DOHH2 (cell line): ENCODE measurements at regions not wholly inside any gene's neighbourhood (a gene's known extent, or its start where the extent isn't known, plus 50 kb on each side); places are given as distances from the start of the nearest gene placed in this dataset.

Experiments
- EZH2phosphoT487 ChIP-seq: fragments of 200-600 bp; sonication (generic); IDR thresholded peaks from 2 replicates; pipeline ENCODE4 v1.6.1; 2017; ENCODE audit warnings: borderline replicate concordance, mild to moderate bottlenecking, antibody characterized with exemption, low read length, moderate library complexity, mixed read lengths
- TF ChIP-seq, protein P1 (sequence below): fragments of 200-600 bp; sonication (generic); IDR thresholded peaks from one replicate; pipeline ENCODE4 v1.5.1; 2014; ENCODE audit warnings: antibody characterized with exemption, mild to moderate bottlenecking, low read depth, low read length; ENCODE audit not compliant: poor library complexity, severe bottlenecking

GRCh38 chr4:156191044-156191781, 237.5 kb upstream of the CTSO start:
- TF ChIP-seq, protein P1, sequence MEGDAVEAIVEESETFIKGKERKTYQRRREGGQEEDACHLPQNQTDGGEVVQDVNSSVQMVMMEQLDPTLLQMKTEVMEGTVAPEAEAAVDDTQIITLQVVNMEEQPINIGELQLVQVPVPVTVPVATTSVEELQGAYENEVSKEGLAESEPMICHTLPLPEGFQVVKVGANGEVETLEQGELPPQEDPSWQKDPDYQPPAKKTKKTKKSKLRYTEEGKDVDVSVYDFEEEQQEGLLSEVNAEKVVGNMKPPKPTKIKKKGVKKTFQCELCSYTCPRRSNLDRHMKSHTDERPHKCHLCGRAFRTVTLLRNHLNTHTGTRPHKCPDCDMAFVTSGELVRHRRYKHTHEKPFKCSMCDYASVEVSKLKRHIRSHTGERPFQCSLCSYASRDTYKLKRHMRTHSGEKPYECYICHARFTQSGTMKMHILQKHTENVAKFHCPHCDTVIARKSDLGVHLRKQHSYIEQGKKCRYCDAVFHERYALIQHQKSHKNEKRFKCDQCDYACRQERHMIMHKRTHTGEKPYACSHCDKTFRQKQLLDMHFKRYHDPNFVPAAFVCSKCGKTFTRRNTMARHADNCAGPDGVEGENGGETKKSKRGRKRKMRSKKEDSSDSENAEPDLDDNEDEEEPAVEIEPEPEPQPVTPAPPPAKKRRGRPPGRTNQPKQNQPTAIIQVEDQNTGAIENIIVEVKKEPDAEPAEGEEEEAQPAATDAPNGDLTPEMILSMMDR: no peak
- no peak for TF ChIP-seq EZH2phosphoT487
